ENCODE measurements at regions not wholly inside any gene's neighbourhood (a gene's known extent, or its start where the extent isn't known, plus 50 kb on each side); places are given as distances from the start of the nearest gene placed in this dataset.

GRCh38 chr6:88367248-88367647 is 201.1 kb upstream of the CNR1 start:
- no peak overlapping the region for H3K14ac ChIP-seq (ENCODE audit: insufficient read depth, low read length)
- no peaks in the 10 kb centered on the region for H3K4me1 ChIP-seq (ENCODE audit: insufficient read depth, low read length)
- H3K27ac Mint-ChIP-seq = no peak overlapping the region
- DNase-seq = no peak
- H3K4me1 Mint-ChIP-seq = no peaks in the 10 kb centered on the region
- no peak overlapping the region for H3K18ac ChIP-seq (ENCODE audit: insufficient read length, low read depth, low read length)
- WGBS (ENCODE audit: extremely low coverage, insufficient read length, low lambda C conversion rate) = no CpG with 5 or more reads among the region's 1 CpG
- H2BK5ac ChIP-seq (ENCODE audit: insufficient read length, low read length) = no peak overlapping the region
- no peaks in the 10 kb centered on the region for H3K79me2 ChIP-seq (ENCODE audit: insufficient read depth, low read length)
- H4K5ac ChIP-seq (ENCODE audit: insufficient read length, low read depth, low read length) = no peak overlapping the region
- no peaks in the 10 kb centered on the region for H3K79me1 ChIP-seq (ENCODE audit: insufficient read depth, low read depth, low read length, poor library complexity, severe bottlenecking)
- no peaks in the 10 kb centered on the region for H3K36me3 Mint-ChIP-seq (ENCODE audit: insufficient read depth in 1 of 3, low read depth in 3 of 3)
- no peak overlapping the region for H4K8ac ChIP-seq (replicated peaks; ENCODE audit: insufficient read length, low read depth, low read length)
- no peak overlapping the region for H3K9ac ChIP-seq (ENCODE audit: extremely low read depth, insufficient read length, low read length)
- H2BK120ac ChIP-seq (ENCODE audit: low read depth, low read length, poor library complexity, severe bottlenecking) = no peak overlapping the region
- no peak overlapping the region for H3K4me2 ChIP-seq (ENCODE audit: insufficient read depth, insufficient read length, low read length)
- H3K56ac ChIP-seq (ENCODE audit: insufficient read length, low read depth, low read length) = no peak overlapping the region
- H4K91ac ChIP-seq (ENCODE audit: insufficient read length, low read depth, low read length) = no peak overlapping the region
- no peak overlapping the region for H3T11ph ChIP-seq (ENCODE audit: low read length)
- H2BK12ac ChIP-seq (ENCODE audit: insufficient read length, low read depth, low read length) = no peak overlapping the region
- no peak for TF ChIP-seq CTCF (conservative IDR thresholded peaks at IDR 0.05)
- H3K23me2 ChIP-seq (ENCODE audit: insufficient read length, low read depth, low read length, poor library complexity, severe bottlenecking) = no peaks in the 10 kb centered on the region
- H4K20me1 ChIP-seq (ENCODE audit: control insufficient read depth, insufficient read depth, insufficient read length) = no peaks in the 10 kb centered on the region
- no peaks in the 10 kb centered on the region; a peak in 1 of 5 replicates for H3K9me3 Mint-ChIP-seq
- H3K4ac ChIP-seq (ENCODE audit: low read depth, low read length) = no peak overlapping the region
- H3K27me3 ChIP-seq (ENCODE audit: insufficient read depth, low read length) = no peaks in the 10 kb centered on the region
- no peaks in the 10 kb centered on the region for H3K9me3 ChIP-seq (ENCODE audit: control insufficient read depth, low read depth, low read length)
- no peak overlapping the region for H3K23ac ChIP-seq (ENCODE audit: insufficient read length, low read depth, low read length)
- no peak overlapping the region; a peak in 1 of 5 replicates for H3K4me3 Mint-ChIP-seq
- H2AFZ ChIP-seq (ENCODE audit: low read length) = no peak overlapping the region
- H2BK20ac ChIP-seq (ENCODE audit: low read depth, low read length, poor library complexity, severe bottlenecking) = no peak overlapping the region
- H2BK15ac ChIP-seq (ENCODE audit: low read depth, low read length) = no peak overlapping the region
- no peaks in the 10 kb centered on the region for H3K27me3 Mint-ChIP-seq (ENCODE audit: low read depth)
- H2AK5ac ChIP-seq (ENCODE audit: insufficient read length, low read length) = no peak overlapping the region
- no peak overlapping the region for H3K27ac ChIP-seq (ENCODE audit: insufficient read length, low read depth, low read length)

Measured in H9 (cell line).